HT-29 (cell line): ENCODE measurements at regions not wholly inside any gene's neighbourhood (a gene's known extent, or its start where the extent isn't known, plus 50 kb on each side); places are given as distances from the start of the nearest gene placed in this dataset.
"Not testable (repeated sequence)": the region's sequence is repeated elsewhere in the genome, so short reads cannot be mapped to it uniquely, and the experiment has no call there.

Experiments used
- DNase-seq: peaks from one replicate; pipeline ENCODE4 v3.0.0-alpha.2; 2015; ENCODE audit warnings: low spot score

- no peak for DNase-seq
Measured at GRCh38 chr21:43289966-43290365, 121.2 kb downstream of the CRYAA start.

GRCh38 chr21:43289442-43289841 is 120.6 kb downstream of the CRYAA start:
- no peak for DNase-seq

GRCh38 chr21:43287795-43288755 is 119.3 kb downstream of the CRYAA start:
- no peak for DNase-seq

GRCh38 chr21:43287111-43287760 is 118.4 kb downstream of the CRYAA start:
- DNase-seq: peak; percentile 45

- DNase-seq: no peak
Measured at GRCh38 chr21:43286196-43286595, 117.4 kb downstream of the CRYAA start.

GRCh38 chr21:43284700-43285099 is 115.9 kb downstream of the CRYAA start:
- no peak for DNase-seq

- DNase-seq: no peak
Measured at GRCh38 chr21:43284238-43284637, 115.4 kb downstream of the CRYAA start.

GRCh38 chr21:43283925-43284221 is 115.1 kb downstream of the CRYAA start:
- DNase-seq: not testable (repeated sequence)

- DNase-seq: no peak
Measured at GRCh38 chr21:43283136-43283924, 114.5 kb downstream of the CRYAA start.

GRCh38 chr21:43282358-43283120 is 113.7 kb downstream of the CRYAA start:
- DNase-seq: no peak

GRCh38 chr21:43281661-43282357 is 113.0 kb downstream of the CRYAA start:
- no peak for DNase-seq

- no peak for DNase-seq
Measured at GRCh38 chr21:43280949-43281633, 112.3 kb downstream of the CRYAA start.

- DNase-seq: no peak
Measured at GRCh38 chr21:43279578-43279894, 110.7 kb downstream of the CRYAA start.

- no peak for DNase-seq
Measured at GRCh38 chr21:43278766-43279577, 110.2 kb downstream of the CRYAA start.

GRCh38 chr21:43278359-43278758 is 109.6 kb downstream of the CRYAA start:
- DNase-seq: no peak

GRCh38 chr21:43277481-43278351 is 108.9 kb downstream of the CRYAA start:
- peak; percentile 31 for DNase-seq

GRCh38 chr21:43276811-43277210 is 108.0 kb downstream of the CRYAA start:
- no peak for DNase-seq

- no peak for DNase-seq
Measured at GRCh38 chr21:43275421-43276211, 106.8 kb downstream of the CRYAA start.
